SK-N-SH (cell line): ENCODE measurements at regions not wholly inside any gene's neighbourhood (a gene's known extent, or its start where the extent isn't known, plus 50 kb on each side); places are given as distances from the start of the nearest gene placed in this dataset.

Experiments used
- CTCF ChIA-PET: fragments of 300-600, 350-600 bp; formaldehyde crosslinking; extraction: SDS; loops from one replicate; lab custom pipeline; 2021; lab: Yijun Ruan, JAX
- POLR2A ChIA-PET: fragments of 350-600 bp; sonication (Branson Sonifier 250); formaldehyde crosslinking; extraction: SDS; loops from one replicate; lab custom pipeline; 2020; ENCODE audit warnings: antibody characterized with exemption, inconsistent platforms; lab: Yijun Ruan, JAX
- DNase-seq: peaks from one replicate; pipeline ENCODE4 v3.0.0; 2012
- H2AFZ ChIP-seq: fragments of 200-600 bp; sonication (generic); 2 replicates; pipeline ENCODE4 v1.8.1; 2016; ENCODE audit warnings: antibody characterized with exemption, mild to moderate bottlenecking, low read depth
- H3F3A ChIP-seq: fragments of 200-600 bp; sonication (generic); replicated peaks from 2 replicates; pipeline ENCODE3; 2016; ENCODE audit warnings: antibody characterized with exemption, mild to moderate bottlenecking; ENCODE audit not compliant: insufficient read depth
- H3K27ac ChIP-seq, 2 experiments: fragments of 200-500 bp in 1 of 2; fragments of 200-600 bp in 1 of 2; sonication (Bioruptor generic) in 1 of 2; sonication (generic), shearing (Covaris generic) in 1 of 2; 2 replicates each; pipeline versions ENCODE4 v1.5.1 to v1.6.1; 2014 to 2016; ENCODE audit warnings: low read depth in 2 of 2, inconsistent platforms in 1 of 2, low read length in 1 of 2, mild to moderate bottlenecking in 1 of 2, mixed read lengths in 1 of 2
- H3K27me3 ChIP-seq: fragments of 200-600 bp; sonication (generic), shearing (Covaris generic); 2 replicates; pipeline ENCODE4 v1.6.1; 2016; ENCODE audit warnings: mixed run types; ENCODE audit not compliant: insufficient read depth
- H3K36me3 ChIP-seq, 2 experiments: fragments of 200-500 bp in 1 of 2; fragments of 200-600 bp in 1 of 2; sonication (Bioruptor generic) in 1 of 2; sonication (generic) in 1 of 2; replicated peaks in 1 of 2; 2 replicates each; pipeline versions ENCODE3 to v1.5.1; 2014 to 2016; ENCODE audit warnings: low read length in 1 of 2, mild to moderate bottlenecking in 1 of 2; ENCODE audit not compliant: insufficient read depth in 2 of 2, control insufficient read depth in 1 of 2
- H3K4me1 ChIP-seq, 2 experiments: fragments of 200-500 bp in 1 of 2; fragments of 200-600 bp in 1 of 2; sonication (Bioruptor generic) in 1 of 2; sonication (generic), shearing (Covaris generic) in 1 of 2; 2 replicates each; pipeline versions ENCODE4 v1.5.1 to v1.6.1; 2014 to 2016; ENCODE audit warnings: low read depth in 1 of 2, low read length in 1 of 2, mixed run types in 1 of 2; ENCODE audit not compliant: insufficient read depth in 2 of 2, control insufficient read depth in 1 of 2
- H3K4me2 ChIP-seq: fragments of 200-600 bp; sonication (generic), shearing (Covaris generic); 2 replicates; pipeline ENCODE4 v1.6.1; 2017; ENCODE audit warnings: mixed run types
- H3K4me3 ChIP-seq, 2 experiments: fragments of 200-500 bp in 1 of 2; fragments of 200-600 bp in 1 of 2; sonication (Bioruptor generic) in 1 of 2; sonication (generic), shearing (Covaris generic) in 1 of 2; 2 replicates each; pipeline versions ENCODE4 v1.5.1 to v1.8.1; 2014 to 2016; ENCODE audit warnings: low read depth in 2 of 2, inconsistent platforms in 1 of 2, low read length in 1 of 2, mild to moderate bottlenecking in 1 of 2, mixed read lengths in 1 of 2, moderate library complexity in 1 of 2
- H3K79me2 ChIP-seq: fragments of 200-600 bp; sonication (generic); 2 replicates; pipeline ENCODE4 v1.8.1; 2017; ENCODE audit warnings: mild to moderate bottlenecking; ENCODE audit not compliant: insufficient read depth
- H3K9ac ChIP-seq: fragments of 200-600 bp; sonication (generic); 2 replicates; pipeline ENCODE4 v1.6.1; 2017; ENCODE audit warnings: mixed run types
- H3K9me2 ChIP-seq: fragments of 200-600 bp; sonication (generic); 2 replicates; pipeline ENCODE4 v1.6.1; 2017; ENCODE audit warnings: mixed run types
- H3K9me3 ChIP-seq: fragments of 200-600 bp; sonication (generic); 2 replicates; pipeline ENCODE4 v1.6.1; 2017; ENCODE audit warnings: mixed run types, mild to moderate bottlenecking, moderate library complexity
- H4K20me1 ChIP-seq: fragments of 200-600 bp; sonication (generic); 2 replicates; pipeline ENCODE4 v1.6.1; 2017; ENCODE audit warnings: mild to moderate bottlenecking, mixed run types; ENCODE audit not compliant: insufficient read depth
- ELF1 ChIP-seq: IDR thresholded peaks from 2 replicates; pipeline ENCODE4 v1.4.0; 2012
- FOSL2 ChIP-seq: IDR thresholded peaks from 2 replicates; pipeline ENCODE4 v1.4.0; 2012; ENCODE audit warnings: low read depth, mild to moderate bottlenecking, moderate library complexity, borderline replicate concordance
- GATA2 ChIP-seq: sonication (generic); formaldehyde crosslinking; IDR thresholded peaks from 2 replicates; pipeline ENCODE4 v1.5.0; 2020; ENCODE audit warnings: mild to moderate bottlenecking, missing genetic modification reagents
- JUND ChIP-seq: IDR thresholded peaks from 2 replicates; pipeline ENCODE4 v1.4.0; 2012
- MXI1 ChIP-seq: IDR thresholded peaks from 2 replicates; pipeline ENCODE4 v1.6.1; 2012; ENCODE audit warnings: mild to moderate bottlenecking, low read depth, low read length, improper control_type of control experiment
- NRF1 ChIP-seq: IDR thresholded peaks from 2 replicates; pipeline ENCODE4 v1.6.1; 2012; ENCODE audit warnings: low read depth, mild to moderate bottlenecking, low read length
- POLR2AphosphoS5 ChIP-seq: IDR thresholded peaks from 2 replicates; pipeline ENCODE4 v1.6.1; 2012; ENCODE audit warnings: low read depth, low read length
- RXRA ChIP-seq: IDR thresholded peaks from 2 replicates; pipeline ENCODE4 v1.4.0; 2012; ENCODE audit warnings: low read depth, mild to moderate bottlenecking, borderline replicate concordance
- SMC3 ChIP-seq: IDR thresholded peaks from 2 replicates; pipeline ENCODE4 v1.6.1; 2012; ENCODE audit warnings: low read depth, low read length, improper control_type of control experiment
- TAF1 ChIP-seq: IDR thresholded peaks from 2 replicates; pipeline ENCODE4 v1.6.1; 2012; ENCODE audit warnings: low read depth, mild to moderate bottlenecking, low read length, moderate library complexity, borderline replicate concordance
- YY1 ChIP-seq: IDR thresholded peaks from 2 replicates; pipeline ENCODE4 v1.4.0; 2012; ENCODE audit warnings: low read depth, mild to moderate bottlenecking
- WGBS: methylation state at CpG from one replicate; pipeline ENCODE4 v1.1.6; 2017; ENCODE audit warnings: low lambda C conversion rate; 5-methylcytosine and 5-hydroxymethylcytosine counted together
- TF ChIP-seq, protein P1 (sequence below): fragments of 150-350 bp; IDR thresholded peaks from 2 replicates; pipeline ENCODE4 v1.6.1; 2017; ENCODE audit warnings: antibody characterized with exemption, low read length, low read depth, borderline replicate concordance
- TF ChIP-seq, protein P2 (sequence below): fragments of 150-350 bp; IDR thresholded peaks from 2 replicates; pipeline ENCODE4 v1.6.1; 2016; ENCODE audit warnings: mild to moderate bottlenecking, low read depth, low read length
- TF ChIP-seq, protein P3 (sequence below): fragments of 200-600 bp; sonication (generic); IDR thresholded peaks from 2 replicates; pipeline ENCODE4 v1.6.1; 2017; ENCODE audit warnings: antibody characterized with exemption, mild to moderate bottlenecking, moderate library complexity
- TF ChIP-seq, protein P4 (sequence below): IDR thresholded peaks from 2 replicates; pipeline ENCODE4 v1.6.1; 2012; ENCODE audit warnings: mild to moderate bottlenecking, low read depth, low read length, moderate library complexity

DNA sequence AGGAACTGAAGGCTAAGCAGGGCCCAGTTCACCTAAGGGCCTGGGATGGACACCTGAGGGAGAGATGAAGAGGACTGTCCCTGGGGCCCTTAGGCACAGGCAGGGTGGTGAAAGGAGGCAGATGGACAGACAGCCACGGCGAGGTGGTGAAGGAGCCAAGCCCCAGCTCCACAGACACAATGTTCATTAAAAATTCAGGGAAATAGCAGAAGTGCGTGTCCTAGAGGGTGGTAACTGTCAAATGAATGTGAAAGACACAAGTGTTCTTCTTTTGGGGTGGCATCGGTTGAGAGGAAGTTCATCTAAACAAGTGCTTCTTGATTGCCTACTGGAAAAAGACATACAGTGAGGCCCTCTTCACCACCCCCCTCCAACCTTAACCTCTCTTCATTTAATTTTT lies 76.2 kb upstream of the SIX2 start:
- Histone ChIP-seq H3K36me3 (no peaks in the 10 kb centered on the region), H3K4me1 (peaks cover 0 to 5% of the 10 kb centered on the region in 2 experiments; a peak in 2 of 4 replicates), H3K27ac (no peak overlapping the region), H2AFZ (no peak overlapping the region), H3K27me3 (no peaks in the 10 kb centered on the region), H3K4me3 (no peak overlapping the region), H3K79me2 (no peaks in the 10 kb centered on the region), H3K4me2 (no peak overlapping the region), H3K9me2 (no peaks in the 10 kb centered on the region), H4K20me1 (no peaks in the 10 kb centered on the region), H3F3A (no peaks in the 10 kb centered on the region), H3K9me3 (no peaks in the 10 kb centered on the region), H3K9ac (no peak overlapping the region)
- WGBS = 87% methylated on average over 4 of the region's 4 CpGs
- ChIA-PET CTCF (no interaction called here), POLR2A (no interaction called here)
- DNase-seq = no peak
- TF ChIP-seq SMC3 (no peak), NRF1 (no peak), RXRA (no peak), MXI1 (no peak), FOSL2 (no peak), GATA2 (CRISPR knock-in tag) (no peak), JUND (no peak), TAF1 (no peak), POLR2AphosphoS5 (no peak), YY1 (no peak), ELF1 (no peak)
- TF ChIP-seq, protein P1, sequence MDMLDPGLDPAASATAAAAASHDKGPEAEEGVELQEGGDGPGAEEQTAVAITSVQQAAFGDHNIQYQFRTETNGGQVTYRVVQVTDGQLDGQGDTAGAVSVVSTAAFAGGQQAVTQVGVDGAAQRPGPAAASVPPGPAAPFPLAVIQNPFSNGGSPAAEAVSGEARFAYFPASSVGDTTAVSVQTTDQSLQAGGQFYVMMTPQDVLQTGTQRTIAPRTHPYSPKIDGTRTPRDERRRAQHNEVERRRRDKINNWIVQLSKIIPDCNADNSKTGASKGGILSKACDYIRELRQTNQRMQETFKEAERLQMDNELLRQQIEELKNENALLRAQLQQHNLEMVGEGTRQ = no peak
- TF ChIP-seq, protein P2, sequence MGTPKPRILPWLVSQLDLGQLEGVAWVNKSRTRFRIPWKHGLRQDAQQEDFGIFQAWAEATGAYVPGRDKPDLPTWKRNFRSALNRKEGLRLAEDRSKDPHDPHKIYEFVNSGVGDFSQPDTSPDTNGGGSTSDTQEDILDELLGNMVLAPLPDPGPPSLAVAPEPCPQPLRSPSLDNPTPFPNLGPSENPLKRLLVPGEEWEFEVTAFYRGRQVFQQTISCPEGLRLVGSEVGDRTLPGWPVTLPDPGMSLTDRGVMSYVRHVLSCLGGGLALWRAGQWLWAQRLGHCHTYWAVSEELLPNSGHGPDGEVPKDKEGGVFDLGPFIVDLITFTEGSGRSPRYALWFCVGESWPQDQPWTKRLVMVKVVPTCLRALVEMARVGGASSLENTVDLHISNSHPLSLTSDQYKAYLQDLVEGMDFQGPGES = no peak
- TF ChIP-seq, protein P3, sequence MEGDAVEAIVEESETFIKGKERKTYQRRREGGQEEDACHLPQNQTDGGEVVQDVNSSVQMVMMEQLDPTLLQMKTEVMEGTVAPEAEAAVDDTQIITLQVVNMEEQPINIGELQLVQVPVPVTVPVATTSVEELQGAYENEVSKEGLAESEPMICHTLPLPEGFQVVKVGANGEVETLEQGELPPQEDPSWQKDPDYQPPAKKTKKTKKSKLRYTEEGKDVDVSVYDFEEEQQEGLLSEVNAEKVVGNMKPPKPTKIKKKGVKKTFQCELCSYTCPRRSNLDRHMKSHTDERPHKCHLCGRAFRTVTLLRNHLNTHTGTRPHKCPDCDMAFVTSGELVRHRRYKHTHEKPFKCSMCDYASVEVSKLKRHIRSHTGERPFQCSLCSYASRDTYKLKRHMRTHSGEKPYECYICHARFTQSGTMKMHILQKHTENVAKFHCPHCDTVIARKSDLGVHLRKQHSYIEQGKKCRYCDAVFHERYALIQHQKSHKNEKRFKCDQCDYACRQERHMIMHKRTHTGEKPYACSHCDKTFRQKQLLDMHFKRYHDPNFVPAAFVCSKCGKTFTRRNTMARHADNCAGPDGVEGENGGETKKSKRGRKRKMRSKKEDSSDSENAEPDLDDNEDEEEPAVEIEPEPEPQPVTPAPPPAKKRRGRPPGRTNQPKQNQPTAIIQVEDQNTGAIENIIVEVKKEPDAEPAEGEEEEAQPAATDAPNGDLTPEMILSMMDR = no peak
- TF ChIP-seq, protein P4, sequence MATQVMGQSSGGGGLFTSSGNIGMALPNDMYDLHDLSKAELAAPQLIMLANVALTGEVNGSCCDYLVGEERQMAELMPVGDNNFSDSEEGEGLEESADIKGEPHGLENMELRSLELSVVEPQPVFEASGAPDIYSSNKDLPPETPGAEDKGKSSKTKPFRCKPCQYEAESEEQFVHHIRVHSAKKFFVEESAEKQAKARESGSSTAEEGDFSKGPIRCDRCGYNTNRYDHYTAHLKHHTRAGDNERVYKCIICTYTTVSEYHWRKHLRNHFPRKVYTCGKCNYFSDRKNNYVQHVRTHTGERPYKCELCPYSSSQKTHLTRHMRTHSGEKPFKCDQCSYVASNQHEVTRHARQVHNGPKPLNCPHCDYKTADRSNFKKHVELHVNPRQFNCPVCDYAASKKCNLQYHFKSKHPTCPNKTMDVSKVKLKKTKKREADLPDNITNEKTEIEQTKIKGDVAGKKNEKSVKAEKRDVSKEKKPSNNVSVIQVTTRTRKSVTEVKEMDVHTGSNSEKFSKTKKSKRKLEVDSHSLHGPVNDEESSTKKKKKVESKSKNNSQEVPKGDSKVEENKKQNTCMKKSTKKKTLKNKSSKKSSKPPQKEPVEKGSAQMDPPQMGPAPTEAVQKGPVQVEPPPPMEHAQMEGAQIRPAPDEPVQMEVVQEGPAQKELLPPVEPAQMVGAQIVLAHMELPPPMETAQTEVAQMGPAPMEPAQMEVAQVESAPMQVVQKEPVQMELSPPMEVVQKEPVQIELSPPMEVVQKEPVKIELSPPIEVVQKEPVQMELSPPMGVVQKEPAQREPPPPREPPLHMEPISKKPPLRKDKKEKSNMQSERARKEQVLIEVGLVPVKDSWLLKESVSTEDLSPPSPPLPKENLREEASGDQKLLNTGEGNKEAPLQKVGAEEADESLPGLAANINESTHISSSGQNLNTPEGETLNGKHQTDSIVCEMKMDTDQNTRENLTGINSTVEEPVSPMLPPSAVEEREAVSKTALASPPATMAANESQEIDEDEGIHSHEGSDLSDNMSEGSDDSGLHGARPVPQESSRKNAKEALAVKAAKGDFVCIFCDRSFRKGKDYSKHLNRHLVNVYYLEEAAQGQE = no peak
